ENCODE measurements at regions not wholly inside any gene's neighbourhood (a gene's known extent, or its start where the extent isn't known, plus 50 kb on each side); places are given as distances from the start of the nearest gene placed in this dataset.

DNA sequence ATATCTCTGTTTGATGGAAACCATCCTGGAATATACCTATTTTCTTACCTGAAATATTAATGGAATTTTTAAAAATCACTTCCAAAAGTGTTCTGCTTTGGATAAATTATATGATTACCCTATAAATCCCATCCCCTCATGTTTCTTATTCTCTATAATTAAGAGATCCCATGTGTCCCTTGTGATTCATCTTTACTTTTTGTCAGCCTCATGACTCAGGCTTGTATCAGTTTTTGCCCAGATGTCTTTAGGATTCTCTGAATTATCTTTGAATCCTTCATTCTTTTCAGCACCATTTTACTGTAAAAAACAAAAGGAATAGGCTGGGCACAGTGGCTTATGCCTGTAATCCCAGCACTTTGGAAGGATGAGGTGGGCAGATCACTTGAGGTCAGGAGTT is 804.5 kb upstream of the CITED2 start:
- H3K27ac ChIP-seq = no peak overlapping the region
- intact Hi-C loops (cut with DNase I) = no loop called here
- H3K36me3 ChIP-seq (replicated peaks in 1 of 2) = no peaks in the 10 kb centered on the region
- no peaks in the 10 kb centered on the region for H3K27me3 ChIP-seq
- H3K4me1 ChIP-seq (replicated peaks in 1 of 2) = peaks cover 0 to 4% of the 10 kb centered on the region in 2 donors
- no peaks in the 10 kb centered on the region for H3K9me3 ChIP-seq (replicated peaks in 1 of 3)
- H3K4me3 ChIP-seq = no peak overlapping the region
- no peak for TF ChIP-seq POLR2A (IDR thresholded peaks at IDR 0.05)
- TF ChIP-seq, protein P1, sequence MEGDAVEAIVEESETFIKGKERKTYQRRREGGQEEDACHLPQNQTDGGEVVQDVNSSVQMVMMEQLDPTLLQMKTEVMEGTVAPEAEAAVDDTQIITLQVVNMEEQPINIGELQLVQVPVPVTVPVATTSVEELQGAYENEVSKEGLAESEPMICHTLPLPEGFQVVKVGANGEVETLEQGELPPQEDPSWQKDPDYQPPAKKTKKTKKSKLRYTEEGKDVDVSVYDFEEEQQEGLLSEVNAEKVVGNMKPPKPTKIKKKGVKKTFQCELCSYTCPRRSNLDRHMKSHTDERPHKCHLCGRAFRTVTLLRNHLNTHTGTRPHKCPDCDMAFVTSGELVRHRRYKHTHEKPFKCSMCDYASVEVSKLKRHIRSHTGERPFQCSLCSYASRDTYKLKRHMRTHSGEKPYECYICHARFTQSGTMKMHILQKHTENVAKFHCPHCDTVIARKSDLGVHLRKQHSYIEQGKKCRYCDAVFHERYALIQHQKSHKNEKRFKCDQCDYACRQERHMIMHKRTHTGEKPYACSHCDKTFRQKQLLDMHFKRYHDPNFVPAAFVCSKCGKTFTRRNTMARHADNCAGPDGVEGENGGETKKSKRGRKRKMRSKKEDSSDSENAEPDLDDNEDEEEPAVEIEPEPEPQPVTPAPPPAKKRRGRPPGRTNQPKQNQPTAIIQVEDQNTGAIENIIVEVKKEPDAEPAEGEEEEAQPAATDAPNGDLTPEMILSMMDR (IDR thresholded peaks at IDR 0.05) = no peak
- peak in 1 of 7 donors; percentile 13 for DNase-seq

DNA sequence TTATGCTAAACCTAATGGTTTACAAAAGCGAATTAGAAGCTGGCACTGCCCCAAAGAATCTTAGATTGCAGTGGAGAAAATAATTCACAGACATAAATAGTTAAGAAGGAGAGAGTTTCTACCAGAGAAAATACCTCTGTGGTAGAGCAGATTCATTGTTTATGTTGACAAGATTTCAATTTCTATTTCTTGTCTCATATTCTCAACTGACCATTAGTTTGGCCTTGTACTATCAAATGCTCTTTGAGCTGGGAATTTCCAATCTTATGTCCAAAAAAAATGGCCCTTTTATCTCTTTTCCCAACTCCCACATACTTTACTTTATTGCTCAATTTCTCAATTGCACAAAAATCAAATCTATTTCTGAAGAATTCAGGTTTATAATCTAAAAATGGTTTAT is 804.1 kb upstream of the CITED2 start:
- H3K36me3 ChIP-seq (replicated peaks in 1 of 2) = no peaks in the 10 kb centered on the region
- TF ChIP-seq, protein P1 (IDR thresholded peaks at IDR 0.05) = no peak
- TF ChIP-seq POLR2A (IDR thresholded peaks at IDR 0.05) = no peak
- no peaks in the 10 kb centered on the region for H3K27me3 ChIP-seq
- no peak overlapping the region for H3K27ac ChIP-seq
- DNase-seq = no peak
- H3K4me1 ChIP-seq (replicated peaks in 1 of 2) = peaks cover 0 to 4% of the 10 kb centered on the region in 2 donors
- no peak overlapping the region for H3K4me3 ChIP-seq
- intact Hi-C loops (cut with DNase I) = no loop called here
- WGBS, 4 donors = 77 to 85% (median 80%) methylated on average over 1 of the region's 1 CpG
- no peaks in the 10 kb centered on the region for H3K9me3 ChIP-seq (replicated peaks in 1 of 3)

DNA sequence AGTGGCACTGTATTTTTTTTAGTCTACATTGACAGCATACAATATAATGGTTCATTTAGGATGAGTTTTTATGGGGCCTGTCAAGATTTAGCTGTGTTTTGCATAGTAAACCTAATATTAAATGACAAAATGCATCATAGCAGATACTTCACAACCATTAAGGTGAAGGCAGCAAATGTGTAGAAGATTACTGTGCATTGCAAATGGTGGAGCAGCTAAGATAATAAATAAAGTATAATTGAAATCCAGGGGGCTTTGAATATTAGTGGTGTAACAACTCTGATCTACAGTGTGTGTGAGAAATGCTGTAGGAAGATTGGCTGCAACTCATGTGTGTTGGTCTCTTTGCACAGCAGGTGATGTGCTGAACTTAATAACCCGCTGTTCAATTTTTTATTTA is 801.9 kb upstream of the CITED2 start:
- Histone ChIP-seq H3K9me3 (replicated peaks in 1 of 3) (no peaks in the 10 kb centered on the region), H3K4me1 (replicated peaks in 1 of 2) (peaks cover 0 to 4% of the 10 kb centered on the region in 2 donors), H3K36me3 (replicated peaks in 1 of 2) (no peaks in the 10 kb centered on the region), H3K27ac (no peak overlapping the region), H3K27me3 (no peaks in the 10 kb centered on the region), H3K4me3 (no peak overlapping the region)
- WGBS, 4 donors = 94 to 97% (median 96%) methylated on average over 1 of the region's 1 CpG
- no peak for DNase-seq
- intact Hi-C loops (cut with DNase I) = no loop called here
- TF ChIP-seq, protein P1 (IDR thresholded peaks at IDR 0.05) = no peak
- no peak for TF ChIP-seq POLR2A (IDR thresholded peaks at IDR 0.05)

DNA sequence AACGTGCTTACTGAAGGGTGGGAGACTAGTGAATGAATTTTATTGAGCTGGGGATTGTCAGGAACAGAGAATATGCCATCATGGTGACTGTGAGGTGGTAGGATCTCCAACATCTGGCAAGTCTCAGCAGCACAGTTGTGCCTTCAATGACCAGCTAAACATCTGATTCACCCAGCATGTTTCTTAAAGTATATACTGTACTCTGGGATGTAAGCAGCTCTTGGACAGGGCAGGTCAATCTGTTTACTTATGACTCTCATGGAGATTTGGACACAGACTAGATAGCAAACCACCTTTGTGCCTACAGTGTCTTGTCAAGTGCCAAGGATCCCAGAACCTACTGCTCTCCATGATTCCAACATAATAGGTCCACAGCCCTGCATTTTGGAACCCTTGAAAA is 801.0 kb upstream of the CITED2 start:
- no peaks in the 10 kb centered on the region for H3K9me3 ChIP-seq (replicated peaks in 1 of 3)
- WGBS, 4 donors = 82 to 96% (median 89%) methylated on average over 1 of the region's 1 CpG
- intact Hi-C loops (cut with DNase I) = no loop called here
- DNase-seq = no peak
- TF ChIP-seq POLR2A (IDR thresholded peaks at IDR 0.05) = no peak
- TF ChIP-seq, protein P1 (IDR thresholded peaks at IDR 0.05) = no peak
- H3K27ac ChIP-seq = no peak overlapping the region
- peaks cover 0 to 4% of the 10 kb centered on the region in 2 donors for H3K4me1 ChIP-seq (replicated peaks in 1 of 2)
- H3K4me3 ChIP-seq = no peak overlapping the region
- no peaks in the 10 kb centered on the region for H3K27me3 ChIP-seq
- no peaks in the 10 kb centered on the region for H3K36me3 ChIP-seq (replicated peaks in 1 of 2)
